HepG2 (cell line): ENCODE measurements at regions not wholly inside any gene's neighbourhood (a gene's known extent, or its start where the extent isn't known, plus 50 kb on each side); places are given as distances from the start of the nearest gene placed in this dataset.

Experiments
- BCL6 ChIP-seq: IDR thresholded peaks from 2 replicates; pipeline ENCODE4 v1.6.1; 2016; ENCODE audit warnings: missing genetic modification reagents, missing compliant biosample characterization
- CCDC6 ChIP-seq: sonication (generic); formaldehyde crosslinking; IDR thresholded peaks from 2 replicates; pipeline ENCODE4 v1.8.1; 2022; ENCODE audit warnings: mild to moderate bottlenecking, missing genetic modification reagents, moderate library complexity
- FOXP1 ChIP-seq, 2 experiments: fragments of 450-650 bp in 1 of 2; IDR thresholded peaks; 2 replicates each; pipeline ENCODE4 v1.6.1; 2017 to 2018; ENCODE audit warnings: antibody characterized with exemption in 1 of 2
- KDM4B ChIP-seq: sonication (generic); formaldehyde crosslinking; IDR thresholded peaks from 2 replicates; pipeline ENCODE4 v1.4.0; 2020; ENCODE audit warnings: missing genetic modification reagents
- NFIB ChIP-seq: sonication (generic); formaldehyde crosslinking; IDR thresholded peaks from 2 replicates; pipeline ENCODE4 v1.9.0; 2021; ENCODE audit warnings: missing genetic modification reagents, mild to moderate bottlenecking, borderline replicate concordance
- SP2 ChIP-seq: sonication (generic); formaldehyde crosslinking; IDR thresholded peaks from 2 replicates; pipeline ENCODE4 v1.5.1; 2020; ENCODE audit warnings: mild to moderate bottlenecking, missing genetic modification reagents
- TCF7L2 ChIP-seq: IDR thresholded peaks from 2 replicates; pipeline ENCODE4 v1.6.1; 2011; ENCODE audit warnings: mild to moderate bottlenecking, low read depth, low read length, moderate library complexity
- TGIF2 ChIP-seq: IDR thresholded peaks from 2 replicates; pipeline ENCODE4 v1.6.1; 2016; ENCODE audit warnings: control low read depth, missing compliant biosample characterization
- ZFY ChIP-seq: sonication (generic); formaldehyde crosslinking; IDR thresholded peaks from 2 replicates; pipeline ENCODE4 v1.4.0; 2020; ENCODE audit warnings: missing genetic modification reagents
- ZNF883 ChIP-seq: sonication (generic); formaldehyde crosslinking; IDR thresholded peaks from 2 replicates; pipeline ENCODE4 v1.5.1; 2020; ENCODE audit warnings: mild to moderate bottlenecking, missing genetic modification reagents; ENCODE audit errors: not compliant biosample characterization
- TF ChIP-seq, protein P1 (sequence below): sonication (generic); formaldehyde crosslinking; IDR thresholded peaks from 2 replicates; pipeline ENCODE4 v1.5.0; 2020; ENCODE audit warnings: mild to moderate bottlenecking, missing genetic modification reagents, borderline replicate concordance
- TF ChIP-seq, protein P2 (sequence below): sonication (generic); formaldehyde crosslinking; IDR thresholded peaks from 2 replicates; pipeline ENCODE4 v1.4.0; 2020; ENCODE audit warnings: missing genetic modification reagents, borderline replicate concordance
- TF ChIP-seq, protein P3 (sequence below): sonication (generic); formaldehyde crosslinking; IDR thresholded peaks from 2 replicates; pipeline ENCODE4 v1.4.0; 2020; ENCODE audit warnings: missing genetic modification reagents, borderline replicate concordance
- TF ChIP-seq, protein P4 (sequence below): IDR thresholded peaks from 2 replicates; pipeline ENCODE4 v1.6.1; 2018; ENCODE audit warnings: missing genetic modification reagents, mild to moderate bottlenecking, missing compliant biosample characterization
- TF ChIP-seq, protein P5 (sequence below): IDR thresholded peaks from 2 replicates; pipeline ENCODE4 v1.6.1; 2018; ENCODE audit warnings: missing genetic modification reagents
- TF ChIP-seq, protein P6 (sequence below): IDR thresholded peaks from 2 replicates; pipeline ENCODE4 v1.6.1; 2016; ENCODE audit warnings: low read depth, borderline replicate concordance

DNA sequence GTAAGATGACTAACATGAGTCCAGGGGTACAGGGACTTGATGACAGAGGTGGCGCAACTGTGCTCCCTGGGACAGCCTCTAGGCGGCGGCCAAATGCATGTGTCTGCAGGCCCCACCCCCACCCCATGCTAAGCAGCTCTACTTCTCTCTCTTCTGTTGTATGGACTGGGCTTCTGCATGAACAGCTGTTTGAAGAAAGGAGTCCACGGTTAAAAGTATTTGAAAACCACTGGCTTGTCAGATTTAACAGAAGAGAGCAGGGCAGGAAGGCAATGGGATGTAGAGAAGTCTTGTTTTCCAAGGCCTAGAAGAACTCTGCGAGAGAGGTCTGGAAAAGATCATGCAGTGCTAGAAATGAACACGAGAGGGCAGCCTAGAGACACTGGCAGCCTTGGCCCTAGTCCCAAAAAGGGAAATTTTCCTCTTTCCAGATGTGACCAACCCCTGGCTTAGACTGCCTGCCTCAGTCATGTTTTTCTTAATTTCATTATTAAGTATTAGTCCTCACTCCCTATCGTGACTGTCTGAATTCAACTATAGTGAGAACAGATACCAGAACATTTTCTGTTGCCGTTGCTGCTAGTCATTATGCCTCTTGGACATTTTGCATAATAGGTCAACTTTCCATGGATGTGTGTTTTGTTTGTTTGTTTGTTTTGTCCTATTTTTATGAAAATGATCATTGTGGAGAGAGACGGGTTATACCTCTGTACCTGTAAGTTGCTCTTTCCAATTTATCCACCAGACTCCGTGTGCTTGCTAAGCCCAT is 265.0 kb downstream of the ADGRG6 start (continued):
- TF ChIP-seq, protein P1, sequence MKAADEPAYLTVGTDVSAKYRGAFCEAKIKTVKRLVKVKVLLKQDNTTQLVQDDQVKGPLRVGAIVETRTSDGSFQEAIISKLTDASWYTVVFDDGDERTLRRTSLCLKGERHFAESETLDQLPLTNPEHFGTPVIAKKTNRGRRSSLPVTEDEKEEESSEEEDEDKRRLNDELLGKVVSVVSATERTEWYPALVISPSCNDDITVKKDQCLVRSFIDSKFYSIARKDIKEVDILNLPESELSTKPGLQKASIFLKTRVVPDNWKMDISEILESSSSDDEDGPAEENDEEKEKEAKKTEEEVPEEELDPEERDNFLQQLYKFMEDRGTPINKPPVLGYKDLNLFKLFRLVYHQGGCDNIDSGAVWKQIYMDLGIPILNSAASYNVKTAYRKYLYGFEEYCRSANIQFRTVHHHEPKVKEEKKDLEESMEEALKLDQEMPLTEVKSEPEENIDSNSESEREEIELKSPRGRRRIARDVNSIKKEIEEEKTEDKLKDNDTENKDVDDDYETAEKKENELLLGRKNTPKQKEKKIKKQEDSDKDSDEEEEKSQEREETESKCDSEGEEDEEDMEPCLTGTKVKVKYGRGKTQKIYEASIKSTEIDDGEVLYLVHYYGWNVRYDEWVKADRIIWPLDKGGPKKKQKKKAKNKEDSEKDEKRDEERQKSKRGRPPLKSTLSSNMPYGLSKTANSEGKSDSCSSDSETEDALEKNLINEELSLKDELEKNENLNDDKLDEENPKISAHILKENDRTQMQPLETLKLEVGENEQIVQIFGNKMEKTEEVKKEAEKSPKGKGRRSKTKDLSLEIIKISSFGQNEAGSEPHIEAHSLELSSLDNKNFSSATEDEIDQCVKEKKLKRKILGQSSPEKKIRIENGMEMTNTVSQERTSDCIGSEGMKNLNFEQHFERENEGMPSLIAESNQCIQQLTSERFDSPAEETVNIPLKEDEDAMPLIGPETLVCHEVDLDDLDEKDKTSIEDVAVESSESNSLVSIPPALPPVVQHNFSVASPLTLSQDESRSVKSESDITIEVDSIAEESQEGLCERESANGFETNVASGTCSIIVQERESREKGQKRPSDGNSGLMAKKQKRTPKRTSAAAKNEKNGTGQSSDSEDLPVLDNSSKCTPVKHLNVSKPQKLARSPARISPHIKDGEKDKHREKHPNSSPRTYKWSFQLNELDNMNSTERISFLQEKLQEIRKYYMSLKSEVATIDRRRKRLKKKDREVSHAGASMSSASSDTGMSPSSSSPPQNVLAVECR (CRISPR knock-in tag): no peak
- TF ChIP-seq, protein P2, sequence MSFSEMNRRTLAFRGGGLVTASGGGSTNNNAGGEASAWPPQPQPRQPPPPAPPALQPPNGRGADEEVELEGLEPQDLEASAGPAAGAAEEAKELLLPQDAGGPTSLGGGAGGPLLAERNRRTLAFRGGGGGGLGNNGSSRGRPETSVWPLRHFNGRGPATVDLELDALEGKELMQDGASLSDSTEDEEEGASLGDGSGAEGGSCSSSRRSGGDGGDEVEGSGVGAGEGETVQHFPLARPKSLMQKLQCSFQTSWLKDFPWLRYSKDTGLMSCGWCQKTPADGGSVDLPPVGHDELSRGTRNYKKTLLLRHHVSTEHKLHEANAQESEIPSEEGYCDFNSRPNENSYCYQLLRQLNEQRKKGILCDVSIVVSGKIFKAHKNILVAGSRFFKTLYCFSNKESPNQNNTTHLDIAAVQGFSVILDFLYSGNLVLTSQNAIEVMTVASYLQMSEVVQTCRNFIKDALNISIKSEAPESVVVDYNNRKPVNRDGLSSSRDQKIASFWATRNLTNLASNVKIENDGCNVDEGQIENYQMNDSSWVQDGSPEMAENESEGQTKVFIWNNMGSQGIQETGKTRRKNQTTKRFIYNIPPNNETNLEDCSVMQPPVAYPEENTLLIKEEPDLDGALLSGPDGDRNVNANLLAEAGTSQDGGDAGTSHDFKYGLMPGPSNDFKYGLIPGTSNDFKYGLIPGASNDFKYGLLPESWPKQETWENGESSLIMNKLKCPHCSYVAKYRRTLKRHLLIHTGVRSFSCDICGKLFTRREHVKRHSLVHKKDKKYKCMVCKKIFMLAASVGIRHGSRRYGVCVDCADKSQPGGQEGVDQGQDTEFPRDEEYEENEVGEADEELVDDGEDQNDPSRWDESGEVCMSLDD: no peak
- TF ChIP-seq, protein P3, sequence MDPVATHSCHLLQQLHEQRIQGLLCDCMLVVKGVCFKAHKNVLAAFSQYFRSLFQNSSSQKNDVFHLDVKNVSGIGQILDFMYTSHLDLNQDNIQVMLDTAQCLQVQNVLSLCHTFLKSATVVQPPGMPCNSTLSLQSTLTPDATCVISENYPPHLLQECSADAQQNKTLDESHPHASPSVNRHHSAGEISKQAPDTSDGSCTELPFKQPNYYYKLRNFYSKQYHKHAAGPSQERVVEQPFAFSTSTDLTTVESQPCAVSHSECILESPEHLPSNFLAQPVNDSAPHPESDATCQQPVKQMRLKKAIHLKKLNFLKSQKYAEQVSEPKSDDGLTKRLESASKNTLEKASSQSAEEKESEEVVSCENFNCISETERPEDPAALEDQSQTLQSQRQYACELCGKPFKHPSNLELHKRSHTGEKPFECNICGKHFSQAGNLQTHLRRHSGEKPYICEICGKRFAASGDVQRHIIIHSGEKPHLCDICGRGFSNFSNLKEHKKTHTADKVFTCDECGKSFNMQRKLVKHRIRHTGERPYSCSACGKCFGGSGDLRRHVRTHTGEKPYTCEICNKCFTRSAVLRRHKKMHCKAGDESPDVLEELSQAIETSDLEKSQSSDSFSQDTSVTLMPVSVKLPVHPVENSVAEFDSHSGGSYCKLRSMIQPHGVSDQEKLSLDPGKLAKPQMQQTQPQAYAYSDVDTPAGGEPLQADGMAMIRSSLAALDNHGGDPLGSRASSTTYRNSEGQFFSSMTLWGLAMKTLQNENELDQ (CRISPR knock-in tag): no peak
- peak; percentile 28; the same call in 1 of the 2 replicates for TF ChIP-seq CCDC6 (CRISPR knock-in tag)
- TF ChIP-seq TCF7L2: no peak
- TF ChIP-seq, protein P4, sequence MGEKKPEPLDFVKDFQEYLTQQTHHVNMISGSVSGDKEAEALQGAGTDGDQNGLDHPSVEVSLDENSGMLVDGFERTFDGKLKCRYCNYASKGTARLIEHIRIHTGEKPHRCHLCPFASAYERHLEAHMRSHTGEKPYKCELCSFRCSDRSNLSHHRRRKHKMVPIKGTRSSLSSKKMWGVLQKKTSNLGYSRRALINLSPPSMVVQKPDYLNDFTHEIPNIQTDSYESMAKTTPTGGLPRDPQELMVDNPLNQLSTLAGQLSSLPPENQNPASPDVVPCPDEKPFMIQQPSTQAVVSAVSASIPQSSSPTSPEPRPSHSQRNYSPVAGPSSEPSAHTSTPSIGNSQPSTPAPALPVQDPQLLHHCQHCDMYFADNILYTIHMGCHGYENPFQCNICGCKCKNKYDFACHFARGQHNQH: no peak
- TF ChIP-seq SP2 (CRISPR knock-in tag): no peak
- no peak for TF ChIP-seq TGIF2
- no peak for TF ChIP-seq KDM4B (CRISPR knock-in tag)
- no peak for TF ChIP-seq ZNF883 (CRISPR knock-in tag)
- no peak for TF ChIP-seq FOXP1 (IDR thresholded peaks at IDR 0.05)
- TF ChIP-seq FOXP1 (CRISPR knock-in tag; IDR thresholded peaks at IDR 0.05): no peak
- TF ChIP-seq ZFY (CRISPR knock-in tag): 0 out of 2 replicates have a peak, but pooled peaks have one; percentile 22
- TF ChIP-seq BCL6 (CRISPR knock-in tag): no peak
- no peak for TF ChIP-seq NFIB (CRISPR knock-in tag)
- TF ChIP-seq, protein P5, sequence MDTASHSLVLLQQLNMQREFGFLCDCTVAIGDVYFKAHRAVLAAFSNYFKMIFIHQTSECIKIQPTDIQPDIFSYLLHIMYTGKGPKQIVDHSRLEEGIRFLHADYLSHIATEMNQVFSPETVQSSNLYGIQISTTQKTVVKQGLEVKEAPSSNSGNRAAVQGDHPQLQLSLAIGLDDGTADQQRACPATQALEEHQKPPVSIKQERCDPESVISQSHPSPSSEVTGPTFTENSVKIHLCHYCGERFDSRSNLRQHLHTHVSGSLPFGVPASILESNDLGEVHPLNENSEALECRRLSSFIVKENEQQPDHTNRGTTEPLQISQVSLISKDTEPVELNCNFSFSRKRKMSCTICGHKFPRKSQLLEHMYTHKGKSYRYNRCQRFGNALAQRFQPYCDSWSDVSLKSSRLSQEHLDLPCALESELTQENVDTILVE (CRISPR knock-in tag): no peak
- TF ChIP-seq, protein P6, sequence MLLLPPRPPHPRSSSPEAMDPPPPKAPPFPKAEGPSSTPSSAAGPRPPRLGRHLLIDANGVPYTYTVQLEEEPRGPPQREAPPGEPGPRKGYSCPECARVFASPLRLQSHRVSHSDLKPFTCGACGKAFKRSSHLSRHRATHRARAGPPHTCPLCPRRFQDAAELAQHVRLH: peak; percentile 38; the same call in 1 of the 2 replicates
